Endothelial cell of umbilical vein (primary cell): ENCODE measurements at regions not wholly inside any gene's neighbourhood (a gene's known extent, or its start where the extent isn't known, plus 50 kb on each side); places are given as distances from the start of the nearest gene placed in this dataset.

Experiments used
- BruUV-seq: library from RNA; stranded (reverse); fragments of 400-500 nt; replicated peaks from 2 replicates; lab custom pipeline; 2021; lab: Mats Ljungman, UMichigan
- CTCF ChIA-PET: fragments of 300-600, 350-600 bp; sonication (Branson Sonifier 250); formaldehyde crosslinking; loops from one replicate; lab custom pipeline; 2021; ENCODE audit warnings: antibody characterized with exemption, inconsistent platforms; lab: Charles Lee
- POLR2A ChIA-PET: fragments of 300-600, 350-600 bp; sonication (Branson Sonifier 250); formaldehyde crosslinking; loops from one replicate; lab custom pipeline; 2021; ENCODE audit warnings: antibody characterized with exemption, inconsistent platforms; lab: Charles Lee
- DNase-seq: peaks from one replicate; pipeline ENCODE4 v3.0.0-alpha.2; 2011; ENCODE audit warnings: low read depth, low spot score
- FAIRE-seq: peaks from 2 replicates; lab custom pipeline; 2011; peaks lifted over from hg19 to GRCh38; lab: Jason Lieb, UNC
- H2AFZ ChIP-seq: 2 replicates; pipeline ENCODE4 v1.6.0; 2012; ENCODE audit warnings: low read depth, low read length, control low read depth, inconsistent platforms
- H3K27ac ChIP-seq: 2 replicates; pipeline ENCODE4 v1.5.1; 2011; ENCODE audit warnings: low read depth, mild to moderate bottlenecking, control low read depth, low read length, moderate library complexity; ENCODE audit not compliant: insufficient read depth
- H3K27me3 ChIP-seq, 2 experiments: 2 replicates each; pipeline versions ENCODE4 v1.6.0 to v1.6.1; 2011; ENCODE audit warnings: low read length in 2 of 2, mixed read lengths in 1 of 2; ENCODE audit not compliant: control insufficient read depth in 2 of 2, insufficient read depth in 2 of 2
- H3K36me3 ChIP-seq, 2 experiments: 2 replicates in 1 of 2; 3 replicates in 1 of 2; pipeline ENCODE4 v1.5.1; 2011; ENCODE audit warnings: low read length in 2 of 2, mild to moderate bottlenecking in 1 of 2, moderate library complexity in 1 of 2; ENCODE audit not compliant: control insufficient read depth in 2 of 2, insufficient read depth in 2 of 2; ENCODE audit errors: extremely low read depth in 1 of 2
- H3K4me1 ChIP-seq: 3 replicates; pipeline ENCODE4 v1.5.1; 2011; ENCODE audit warnings: mild to moderate bottlenecking, low read length; ENCODE audit not compliant: control insufficient read depth, insufficient read depth; ENCODE audit errors: extremely low read depth
- H3K4me2 ChIP-seq: 2 replicates; pipeline ENCODE4 v1.6.1; 2011; ENCODE audit warnings: low read length, control low read depth, mixed read lengths; ENCODE audit not compliant: insufficient read depth
- H3K4me3 ChIP-seq, 3 experiments: fragments of 200-600 bp in 1 of 3; sonication (generic), shearing (Covaris generic) in 1 of 3; replicated peaks in 1 of 3; 2 replicates each; pipeline ENCODE4 v1.5.1; 2011 to 2016; ENCODE audit warnings: control low read depth in 3 of 3, low read length in 3 of 3, mild to moderate bottlenecking in 2 of 3, inconsistent platforms in 1 of 3, low read depth in 1 of 3, moderate library complexity in 1 of 3; ENCODE audit not compliant: insufficient read depth in 1 of 3
- H3K79me2 ChIP-seq: 2 replicates; pipeline ENCODE4 v1.6.0; 2012; ENCODE audit warnings: low read length, inconsistent platforms; ENCODE audit not compliant: control insufficient read depth, insufficient read depth
- H3K9ac ChIP-seq: replicated peaks from 2 replicates; pipeline ENCODE3; 2011; ENCODE audit warnings: low read length, control low read depth; ENCODE audit not compliant: insufficient read depth; ENCODE audit errors: extremely low read depth
- H3K9me1 ChIP-seq: replicated peaks from 3 replicates; pipeline ENCODE4 v1.6.0; 2011; ENCODE audit warnings: mild to moderate bottlenecking, low read length; ENCODE audit not compliant: control insufficient read depth, insufficient read depth; ENCODE audit errors: extremely low read depth
- H3K9me3 ChIP-seq: replicated peaks from 2 replicates; pipeline ENCODE4 v1.5.1; 2012; ENCODE audit warnings: low read length, inconsistent platforms; ENCODE audit not compliant: control insufficient read depth, insufficient read depth
- H4K20me1 ChIP-seq: replicated peaks from 2 replicates; pipeline ENCODE3; 2011; ENCODE audit warnings: mild to moderate bottlenecking, low read length; ENCODE audit not compliant: control insufficient read depth, insufficient read depth; ENCODE audit errors: extremely low read depth
- CTCF ChIP-seq, 2 donors: IDR thresholded peaks; 1 replicate in 1 of 2; 2 replicates in 1 of 2; pipeline ENCODE4 v1.5.1; 2011; ENCODE audit warnings: low read length in 2 of 2, mild to moderate bottlenecking in 2 of 2, moderate library complexity in 2 of 2, control low read depth in 1 of 2, inconsistent platforms in 1 of 2, low read depth in 1 of 2; ENCODE audit not compliant: insufficient read depth in 1 of 2; ENCODE audit errors: extremely low read depth in 1 of 2
- EZH2 ChIP-seq: IDR thresholded peaks from 2 replicates; pipeline ENCODE4 v1.6.1; 2012; ENCODE audit warnings: borderline replicate concordance, low read depth, mild to moderate bottlenecking, moderate library complexity, low read length, inconsistent platforms; ENCODE audit not compliant: severe bottlenecking
- FOS ChIP-seq: IDR thresholded peaks from 2 replicates; pipeline ENCODE4 v1.6.1; 2011; ENCODE audit warnings: mild to moderate bottlenecking, low read length, moderate library complexity, borderline replicate concordance; ENCODE audit not compliant: insufficient read depth
- GATA2 ChIP-seq: IDR thresholded peaks from 2 replicates; pipeline ENCODE4 v1.7.0; 2011; ENCODE audit warnings: low read depth, mild to moderate bottlenecking, moderate library complexity, mixed read lengths, low read length; ENCODE audit not compliant: insufficient read length, insufficient read depth
- JUN ChIP-seq: IDR thresholded peaks from 2 replicates; pipeline ENCODE4 v1.6.1; 2011; ENCODE audit warnings: borderline replicate concordance, low read depth; ENCODE audit not compliant: insufficient read length, insufficient read depth
- MAX ChIP-seq: IDR thresholded peaks from 2 replicates; pipeline ENCODE4 v1.6.1; 2011; ENCODE audit not compliant: insufficient read depth, insufficient read length
- MYC ChIP-seq: IDR thresholded peaks from one replicate; pipeline ENCODE4 v1.6.1; 2011; ENCODE audit warnings: mild to moderate bottlenecking, low read depth, low read length
- POLR2A ChIP-seq: IDR thresholded peaks from 2 replicates; pipeline ENCODE4 v1.6.1; 2012; ENCODE audit warnings: low read depth, mild to moderate bottlenecking, control low read depth, low read length
- POLR2AphosphoS5 ChIP-seq: IDR thresholded peaks from 2 replicates; pipeline ENCODE4 v1.6.1; 2012; ENCODE audit warnings: low read depth, mild to moderate bottlenecking, control low read depth, low read length, moderate library complexity; ENCODE audit not compliant: insufficient read depth
- dilution Hi-C: fragments of 300-500 bp; cut with MboI; formaldehyde crosslinking; loops from one replicate; pipeline ENCODE4 v1.15.0; 2019; ENCODE audit warnings: low sequenced_read_pairs; ENCODE audit not compliant: extremely low pct_ligation_motif_present
- intact Hi-C: fragments of 100-400 bp; cut with micrococcal nuclease; formaldehyde crosslinking; loops from one replicate; pipeline ENCODE4 v1.10.0; 2022

- no peaks in the 10 kb centered on the region for H4K20me1 ChIP-seq
- DNase-seq (no peak), FAIRE-seq (no peak)
- no peaks in the 10 kb centered on the region for H3K79me2 ChIP-seq
- no peak overlapping the region for H2AFZ ChIP-seq
- no peak overlapping the region for H3K9ac ChIP-seq
- H3K27ac ChIP-seq, result no peak overlapping the region
- no TSS peak for BruUV-seq
- peaks cover 0 to 4% of the 10 kb centered on the region in 2 experiments for H3K27me3 ChIP-seq
- dilution Hi-C loops, result no loop called here
- H3K9me3 ChIP-seq, result no peaks in the 10 kb centered on the region
- no peaks in the 10 kb centered on the region for H3K9me1 ChIP-seq
- no peaks in the 10 kb centered on the region for H3K4me1 ChIP-seq
- no peak overlapping the region for H3K4me3 ChIP-seq
- no peaks in the 10 kb centered on the region for H3K36me3 ChIP-seq
- intact Hi-C loops, result no loop called here
- ChIA-PET CTCF (interaction anchor here (0.7 kb wide), 2 partner anchors 54 to 231 kb away, joined by 3 read pairs; no protein-coding TSS in a partner anchor), POLR2A (no interaction called here)
- H3K4me2 ChIP-seq, result no peak overlapping the region
- TF ChIP-seq FOS (no peak), GATA2 (no peak), JUN (no peak), CTCF (IDR thresholded peaks at IDR 0.05; ENCODE audit: extremely low read depth in 1 of 2, insufficient read depth in 1 of 2, low read depth in 1 of 2, low read length in 2 of 2) (no peak), MYC (no peak), POLR2A (no peak), EZH2 (no peak), POLR2AphosphoS5 (no peak), MAX (no peak)
Measured at GRCh38 chr10:74760086-74760979, 66.1 kb upstream of the KAT6B start.
